ACC112 (cell line): ENCODE measurements at regions not wholly inside any gene's neighbourhood (a gene's known extent, or its start where the extent isn't known, plus 50 kb on each side); places are given as distances from the start of the nearest gene placed in this dataset.

Experiments used
- H2AFZ ChIP-seq: fragments of 200-600 bp; sonication (generic); one replicate; pipeline ENCODE4 v1.6.0; 2017; ENCODE audit warnings: antibody characterized with exemption, low read length; ENCODE audit not compliant: unreplicated experiment
- H3K27ac ChIP-seq: fragments of 200-600 bp; sonication (generic); 2 replicates; pipeline ENCODE4 v1.5.1; 2014; ENCODE audit warnings: low read depth, mild to moderate bottlenecking, antibody characterized with exemption, low read length, moderate library complexity
- H3K27me3 ChIP-seq: fragments of 200-600 bp; sonication (generic); 2 replicates; pipeline ENCODE4 v1.6.1; 2014; ENCODE audit warnings: mild to moderate bottlenecking, antibody characterized with exemption, low read length, moderate library complexity, mixed read lengths; ENCODE audit not compliant: insufficient read depth
- H3K36me3 ChIP-seq: fragments of 200-600 bp; sonication (generic); 2 replicates; pipeline ENCODE4 v1.6.1; 2016; ENCODE audit warnings: mild to moderate bottlenecking, antibody characterized with exemption, low read length, moderate library complexity, mixed read lengths; ENCODE audit not compliant: insufficient read depth
- H3K4me1 ChIP-seq: fragments of 200-600 bp; sonication (generic); one replicate; pipeline ENCODE4 v1.6.1; 2016; ENCODE audit warnings: low read length, mixed read lengths; ENCODE audit not compliant: insufficient read depth, unreplicated experiment, control insufficient read depth
- H3K4me3 ChIP-seq: fragments of 200-600 bp; sonication (generic); 2 replicates; pipeline ENCODE4 v1.5.1; 2014; ENCODE audit warnings: mild to moderate bottlenecking, low read depth, low read length
- H3K79me2 ChIP-seq: fragments of 200-600 bp; sonication (generic); one replicate; pipeline ENCODE4 v1.6.0; 2016; ENCODE audit warnings: low read length; ENCODE audit not compliant: control insufficient read depth, unreplicated experiment, insufficient read depth

DNA sequence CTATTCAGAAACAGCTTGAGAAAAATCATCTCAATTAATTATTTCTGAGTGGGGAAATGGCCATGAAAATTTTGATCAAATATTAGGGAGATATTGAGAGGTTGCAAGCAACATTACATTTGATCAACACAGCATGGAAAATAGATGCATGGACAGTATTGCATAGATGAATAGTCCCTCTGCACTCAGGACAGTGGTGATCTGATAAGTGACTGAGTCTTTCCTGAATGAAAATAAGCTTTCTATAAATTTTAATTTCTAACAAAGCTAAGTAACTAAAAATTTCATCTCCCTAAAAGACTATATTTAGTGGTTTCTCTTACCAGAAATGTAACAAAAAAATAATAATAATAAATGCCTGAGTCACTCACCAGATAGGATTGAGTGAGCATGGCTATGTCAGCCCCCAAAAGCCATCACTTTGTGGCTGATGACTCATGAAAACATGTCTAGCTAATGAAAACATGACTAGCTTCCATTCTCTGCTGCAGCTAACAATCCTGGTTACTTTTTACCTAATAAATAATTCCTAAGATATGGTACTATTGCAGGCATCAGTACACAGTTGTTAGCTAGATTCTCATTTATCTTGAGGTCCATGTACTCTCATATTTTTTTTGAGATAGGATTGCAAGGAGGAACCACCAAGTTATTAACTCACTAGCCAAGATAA is 1294.8 kb upstream of the ACO1 start:
- Histone ChIP-seq H3K27ac (no peak overlapping the region), H2AFZ (no peak overlapping the region), H3K36me3 (no peaks in the 10 kb centered on the region), H3K4me1 (no peaks in the 10 kb centered on the region), H3K79me2 (no peaks in the 10 kb centered on the region), H3K27me3 (no peaks in the 10 kb centered on the region), H3K4me3 (no peak overlapping the region)

DNA sequence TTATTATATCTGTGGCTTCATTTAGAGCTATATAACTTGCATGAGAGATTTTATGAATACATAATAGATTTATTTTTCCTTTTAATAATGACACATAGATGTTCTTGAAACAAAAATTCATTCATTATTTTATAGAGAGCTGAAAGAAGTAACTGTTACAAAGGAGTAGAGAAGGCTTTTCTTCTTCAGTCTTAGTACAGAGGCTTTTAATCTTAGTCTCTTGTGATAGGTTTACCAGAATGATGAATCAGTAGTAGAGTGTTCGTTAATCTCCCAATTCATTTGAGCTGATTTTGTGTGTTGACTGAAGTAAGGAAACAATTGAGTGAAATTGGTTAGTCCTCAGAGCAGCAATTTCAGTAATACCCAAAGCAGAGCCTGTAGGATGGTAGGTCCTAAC is 1284.1 kb upstream of the ACO1 start:
- Histone ChIP-seq H3K36me3 (no peaks in the 10 kb centered on the region), H3K79me2 (no peaks in the 10 kb centered on the region), H3K4me1 (no peaks in the 10 kb centered on the region), H3K27ac (no peak overlapping the region), H2AFZ (no peak overlapping the region), H3K27me3 (peaks cover 6% of the 10 kb centered on the region), H3K4me3 (no peak overlapping the region)

DNA sequence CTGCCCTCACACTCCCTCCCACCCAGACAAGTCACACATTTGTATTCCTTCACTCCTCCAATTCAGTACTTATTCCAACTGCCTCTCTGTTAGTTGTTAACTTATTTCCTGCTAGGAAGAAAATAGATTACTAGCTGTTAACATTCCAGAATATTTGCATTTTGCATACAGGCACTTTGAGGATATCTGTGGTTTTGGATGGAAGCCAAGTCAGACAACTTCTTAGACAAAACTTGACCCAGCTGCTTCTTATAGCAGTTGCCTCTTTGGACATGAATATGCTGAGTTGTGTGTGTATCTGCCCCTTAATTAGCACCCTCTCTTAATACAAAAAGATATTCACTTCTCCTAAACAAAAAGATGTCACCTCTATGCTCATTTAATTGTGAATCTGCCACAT is 1280.6 kb upstream of the ACO1 start:
- H3K79me2 ChIP-seq, result no peaks in the 10 kb centered on the region
- H3K27me3 ChIP-seq, result peaks cover 6% of the 10 kb centered on the region
- H3K27ac ChIP-seq, result no peak overlapping the region
- H3K4me3 ChIP-seq, result no peak overlapping the region
- no peak overlapping the region for H2AFZ ChIP-seq
- H3K36me3 ChIP-seq, result no peaks in the 10 kb centered on the region
- no peaks in the 10 kb centered on the region for H3K4me1 ChIP-seq

DNA sequence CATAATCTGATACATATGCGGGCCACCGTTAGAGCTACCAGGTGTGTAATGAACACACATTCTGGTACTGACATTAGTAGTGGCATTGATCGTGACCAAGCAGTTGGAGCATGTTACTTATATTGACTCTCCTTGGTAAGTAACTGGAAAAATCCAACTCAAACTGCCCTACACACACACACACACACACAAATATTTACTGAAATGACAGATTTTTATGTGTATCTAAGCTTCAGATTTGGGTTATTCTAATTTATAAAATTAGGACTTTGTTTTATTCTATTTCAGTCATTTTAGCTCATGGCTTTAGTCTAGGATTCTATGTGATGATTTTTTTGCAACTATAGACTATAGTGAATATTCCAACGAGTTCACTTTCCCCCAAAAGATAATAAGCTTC is 1280.2 kb upstream of the ACO1 start:
- peaks cover 6% of the 10 kb centered on the region for H3K27me3 ChIP-seq
- H3K36me3 ChIP-seq, result no peaks in the 10 kb centered on the region
- no peaks in the 10 kb centered on the region for H3K79me2 ChIP-seq
- no peak overlapping the region for H3K4me3 ChIP-seq
- no peak overlapping the region for H3K27ac ChIP-seq
- H3K4me1 ChIP-seq, result no peaks in the 10 kb centered on the region
- no peak overlapping the region for H2AFZ ChIP-seq

DNA sequence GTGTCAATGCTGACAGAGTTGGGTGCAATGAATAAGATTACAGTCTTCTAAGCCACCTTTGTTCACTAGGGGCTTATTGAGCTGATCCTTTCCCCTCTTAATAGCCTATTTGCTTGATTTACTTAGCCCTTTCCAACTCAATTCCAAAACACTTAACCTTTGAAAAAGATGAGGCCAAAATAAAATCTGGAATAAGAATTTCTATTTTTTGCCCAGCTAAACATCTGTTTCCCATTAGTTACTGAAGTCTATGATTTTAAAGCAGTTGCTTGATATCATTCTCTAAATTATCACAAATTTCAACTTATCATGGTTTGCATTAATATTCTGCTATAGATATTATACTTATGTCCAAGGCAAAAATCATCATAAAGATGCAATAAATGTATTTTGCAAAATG is 1272.0 kb upstream of the ACO1 start:
- H3K4me1 ChIP-seq, result no peaks in the 10 kb centered on the region
- no peak overlapping the region for H2AFZ ChIP-seq
- no peak overlapping the region for H3K4me3 ChIP-seq
- no peaks in the 10 kb centered on the region for H3K36me3 ChIP-seq
- no peak overlapping the region for H3K27ac ChIP-seq
- H3K79me2 ChIP-seq, result no peaks in the 10 kb centered on the region
- H3K27me3 ChIP-seq, result no peaks in the 10 kb centered on the region; the same call in 1 of the 2 replicates

GRCh38 chr9:31114346-31114745 is 1270.1 kb upstream of the ACO1 start:
- H3K36me3 ChIP-seq, result no peaks in the 10 kb centered on the region
- no peaks in the 10 kb centered on the region; the same call in 1 of the 2 replicates for H3K27me3 ChIP-seq
- H3K79me2 ChIP-seq, result no peaks in the 10 kb centered on the region
- no peaks in the 10 kb centered on the region for H3K4me1 ChIP-seq
- H3K27ac ChIP-seq, result no peak overlapping the region
- no peak overlapping the region for H3K4me3 ChIP-seq
- H2AFZ ChIP-seq, result no peak overlapping the region

DNA sequence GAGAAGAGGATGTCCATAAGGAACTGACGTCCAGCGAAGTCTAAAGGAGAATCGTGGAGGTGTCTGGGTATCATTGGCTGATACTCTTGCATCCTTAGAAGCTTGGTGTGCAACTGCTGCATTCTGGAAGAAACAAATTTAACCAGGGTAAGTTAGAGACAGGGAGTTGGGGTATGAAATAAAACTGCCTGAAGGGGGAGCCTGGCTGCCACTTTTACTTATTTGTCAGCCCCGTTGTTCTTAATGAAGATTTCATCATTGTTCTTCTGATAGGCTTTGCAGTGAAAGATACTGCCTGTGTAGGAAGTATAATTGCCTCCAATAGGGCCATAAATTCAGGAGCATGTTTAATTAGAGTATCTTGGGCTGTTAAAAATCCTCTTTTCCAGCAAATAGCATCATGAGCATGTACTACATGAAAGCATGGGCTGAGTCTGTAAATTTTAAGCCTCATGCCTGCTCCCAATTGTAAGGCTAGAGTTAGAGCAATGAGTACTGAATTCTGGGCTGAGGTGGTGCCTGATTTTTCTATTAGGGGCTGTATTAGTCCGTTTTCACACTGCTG is 1264.5 kb upstream of the ACO1 start:
- no peaks in the 10 kb centered on the region for H3K27me3 ChIP-seq
- no peak overlapping the region for H2AFZ ChIP-seq
- no peaks in the 10 kb centered on the region for H3K36me3 ChIP-seq
- H3K4me1 ChIP-seq, result no peaks in the 10 kb centered on the region
- no peaks in the 10 kb centered on the region for H3K79me2 ChIP-seq
- H3K4me3 ChIP-seq, result no peak overlapping the region
- H3K27ac ChIP-seq, result no peak overlapping the region

DNA sequence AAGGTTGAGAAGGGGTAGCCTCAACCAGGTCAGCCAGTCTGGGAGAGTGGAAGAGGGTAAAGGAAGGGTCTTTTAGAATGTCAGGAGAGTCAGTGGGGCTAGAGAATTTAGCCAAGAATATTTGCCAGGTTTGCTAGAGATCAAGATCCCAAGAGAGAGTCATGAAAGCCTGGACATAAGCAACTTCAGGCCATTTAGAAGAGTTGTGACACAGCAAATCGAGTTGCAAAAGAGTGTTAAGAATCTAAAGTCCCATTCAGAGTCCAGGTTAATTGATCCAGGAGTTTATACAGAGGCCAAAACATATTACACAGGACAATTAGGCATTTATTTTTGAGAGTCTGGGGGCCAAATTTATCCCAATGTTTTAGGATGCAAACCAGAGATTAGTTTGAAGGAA is 1260.1 kb upstream of the ACO1 start:
- Histone ChIP-seq H3K79me2 (no peaks in the 10 kb centered on the region), H3K4me3 (no peak overlapping the region), H3K27ac (no peak overlapping the region), H3K27me3 (no peaks in the 10 kb centered on the region), H3K36me3 (no peaks in the 10 kb centered on the region), H3K4me1 (no peaks in the 10 kb centered on the region), H2AFZ (no peak overlapping the region)

GRCh38 chr9:31135567-31135966 is 1248.9 kb upstream of the ACO1 start:
- H3K27me3 ChIP-seq, result no peaks in the 10 kb centered on the region
- no peak overlapping the region for H2AFZ ChIP-seq
- no peaks in the 10 kb centered on the region for H3K79me2 ChIP-seq
- no peak overlapping the region for H3K4me3 ChIP-seq
- no peak overlapping the region for H3K27ac ChIP-seq
- peaks cover 10% of the 10 kb centered on the region for H3K4me1 ChIP-seq
- H3K36me3 ChIP-seq, result no peaks in the 10 kb centered on the region

DNA sequence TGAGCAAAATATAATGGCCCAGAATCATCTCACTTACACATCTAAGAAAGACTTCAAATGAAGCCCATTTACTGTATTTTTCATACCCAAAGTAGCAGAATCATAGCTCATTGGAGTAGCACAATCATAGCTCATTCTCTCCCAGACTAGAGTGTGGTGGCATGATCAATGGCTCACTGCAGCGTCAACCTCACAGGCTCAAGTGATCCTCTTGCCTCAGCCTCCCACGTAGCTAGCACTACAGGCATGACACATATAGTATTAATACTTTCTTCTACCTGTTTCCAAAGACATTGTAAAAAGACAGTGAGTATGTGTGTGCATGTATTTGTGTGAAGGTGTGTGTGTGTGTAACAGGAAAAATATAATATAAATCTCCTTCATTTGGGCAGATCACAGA is 1247.9 kb upstream of the ACO1 start:
- Histone ChIP-seq H3K27me3 (no peaks in the 10 kb centered on the region), H3K79me2 (no peaks in the 10 kb centered on the region), H3K27ac (peak overlapping the region; percentile 41; the same call in 1 of the 2 replicates), H3K36me3 (no peaks in the 10 kb centered on the region), H3K4me3 (no peak overlapping the region), H2AFZ (no peak overlapping the region), H3K4me1 (peaks cover 10% of the 10 kb centered on the region)
